H1 (cell line): ENCODE measurements at regions not wholly inside any gene's neighbourhood (a gene's known extent, or its start where the extent isn't known, plus 50 kb on each side); places are given as distances from the start of the nearest gene placed in this dataset.

ENCODE experiments used
- BRCA1 ChIP-seq: IDR thresholded peaks from 2 replicates; pipeline ENCODE4 v1.6.1; 2012; ENCODE audit warnings: low read depth, low read length, improper control_type of control experiment
- CBX8 ChIP-seq: fragments of 300-800, 300-1000 bp; sonication (generic); IDR thresholded peaks from 2 replicates; pipeline ENCODE4 v1.7.1; 2016; ENCODE audit warnings: low read depth, low read length, borderline replicate concordance
- CHD7 ChIP-seq: fragments of 300-600 bp; sonication (generic); IDR thresholded peaks from 2 replicates; pipeline ENCODE4 v1.7.1; 2012; ENCODE audit warnings: low read length, moderate library complexity, mild to moderate bottlenecking, inconsistent platforms; ENCODE audit not compliant: insufficient replicate concordance
- E2F6 ChIP-seq: IDR thresholded peaks from 2 replicates; pipeline ENCODE4 v1.6.1; 2012; ENCODE audit warnings: inconsistent platforms
- NRF1 ChIP-seq: IDR thresholded peaks from 2 replicates; pipeline ENCODE4 v1.6.1; 2011; ENCODE audit warnings: mild to moderate bottlenecking, low read depth, low read length, improper control_type of control experiment
- POLR2A ChIP-seq, 2 experiments: IDR thresholded peaks; 1 replicate in 1 of 2; 2 replicates in 1 of 2; pipeline ENCODE4 v1.6.1; 2011; ENCODE audit warnings: low read depth in 2 of 2, low read length in 2 of 2, mild to moderate bottlenecking in 2 of 2; ENCODE audit errors: control extremely low read depth in 1 of 2
- RXRA ChIP-seq: IDR thresholded peaks from 2 replicates; pipeline ENCODE4 v1.6.1; 2011; ENCODE audit warnings: low read depth, mild to moderate bottlenecking, low read length, moderate library complexity; ENCODE audit not compliant: insufficient read depth
- TCF12 ChIP-seq: IDR thresholded peaks from 2 replicates; pipeline ENCODE4 v1.6.1; 2011; ENCODE audit warnings: low read depth, mild to moderate bottlenecking, low read length
- TEAD4 ChIP-seq: IDR thresholded peaks from 2 replicates; pipeline ENCODE4 v1.6.1; 2012; ENCODE audit warnings: low read depth, low read length, inconsistent platforms, mixed read lengths
- USF2 ChIP-seq: IDR thresholded peaks from 2 replicates; pipeline ENCODE4 v1.6.1; 2011; ENCODE audit warnings: low read length, improper control_type of control experiment
- ZNF274 ChIP-seq: IDR thresholded peaks from 2 replicates; pipeline ENCODE4 v1.7.0; 2012; ENCODE audit warnings: low read length, borderline replicate concordance; ENCODE audit errors: extremely low read depth

- no peak for TF ChIP-seq CHD7
- TF ChIP-seq USF2: no peak
- no peak for TF ChIP-seq ZNF274
- no peak for TF ChIP-seq TCF12
- TF ChIP-seq NRF1: no peak
- no peak for TF ChIP-seq CBX8
- TF ChIP-seq E2F6: no peak
- no peak for TF ChIP-seq TEAD4
- no peak for TF ChIP-seq POLR2A (IDR thresholded peaks at IDR 0.05; ENCODE audit: control extremely low read depth in 1 of 2, low read depth in 2 of 2, low read length in 2 of 2)
- TF ChIP-seq RXRA: no peak
- no peak for TF ChIP-seq BRCA1
- TF ChIP-seq, all 59 proteins: peak for 0
Observed at GRCh38 chr2:234211797-234212196, 161.3 kb downstream of the SPP2 start (continued).
